ENCODE measurements at regions not wholly inside any gene's neighbourhood (a gene's known extent, or its start where the extent isn't known, plus 50 kb on each side); places are given as distances from the start of the nearest gene placed in this dataset.

DNA sequence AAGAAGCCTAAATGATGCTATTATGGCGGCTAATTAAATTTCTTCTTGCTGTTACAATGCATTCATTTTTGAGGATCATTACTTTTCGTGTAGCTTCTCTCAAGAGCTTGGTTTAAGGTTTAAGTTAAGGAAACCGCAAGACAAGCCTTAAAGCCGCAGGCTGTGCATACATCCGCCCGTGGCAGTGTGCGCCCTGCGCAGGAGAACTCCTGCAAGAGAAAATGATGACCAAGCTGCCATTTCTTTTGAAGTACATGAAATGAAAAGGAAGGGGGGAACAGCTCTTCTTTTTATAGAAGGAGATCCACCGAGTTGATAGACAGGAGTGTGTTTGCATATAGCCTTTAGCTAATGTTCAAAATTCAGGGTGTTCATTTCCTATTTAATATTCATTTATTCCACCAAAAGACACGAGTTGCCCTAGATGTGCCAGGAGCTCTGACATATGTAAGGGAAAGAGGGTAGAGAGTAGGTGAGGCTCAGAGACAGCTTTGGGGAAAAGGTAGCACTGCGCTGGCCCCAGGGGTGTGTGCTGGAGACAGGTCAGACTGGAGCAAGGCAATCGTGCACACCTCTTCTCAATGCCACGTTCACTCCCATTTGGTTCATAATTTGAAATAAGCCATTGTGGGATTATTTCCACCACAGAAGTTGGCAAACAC is 112.1 kb upstream of the LDB2 start:
- TF ChIP-seq, protein P1, sequence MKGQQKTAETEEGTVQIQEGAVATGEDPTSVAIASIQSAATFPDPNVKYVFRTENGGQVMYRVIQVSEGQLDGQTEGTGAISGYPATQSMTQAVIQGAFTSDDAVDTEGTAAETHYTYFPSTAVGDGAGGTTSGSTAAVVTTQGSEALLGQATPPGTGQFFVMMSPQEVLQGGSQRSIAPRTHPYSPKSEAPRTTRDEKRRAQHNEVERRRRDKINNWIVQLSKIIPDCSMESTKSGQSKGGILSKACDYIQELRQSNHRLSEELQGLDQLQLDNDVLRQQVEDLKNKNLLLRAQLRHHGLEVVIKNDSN (IDR thresholded peaks at IDR 0.05), result no peak
- no peak for TF ChIP-seq YY1 (IDR thresholded peaks at IDR 0.05; ENCODE audit: low read depth)
- no peak for TF ChIP-seq ZBTB7A (IDR thresholded peaks at IDR 0.05; ENCODE audit: low read depth)
- TF ChIP-seq EP300 (IDR thresholded peaks at IDR 0.05; ENCODE audit: borderline replicate concordance), result no peak
- TF ChIP-seq, protein P2, sequence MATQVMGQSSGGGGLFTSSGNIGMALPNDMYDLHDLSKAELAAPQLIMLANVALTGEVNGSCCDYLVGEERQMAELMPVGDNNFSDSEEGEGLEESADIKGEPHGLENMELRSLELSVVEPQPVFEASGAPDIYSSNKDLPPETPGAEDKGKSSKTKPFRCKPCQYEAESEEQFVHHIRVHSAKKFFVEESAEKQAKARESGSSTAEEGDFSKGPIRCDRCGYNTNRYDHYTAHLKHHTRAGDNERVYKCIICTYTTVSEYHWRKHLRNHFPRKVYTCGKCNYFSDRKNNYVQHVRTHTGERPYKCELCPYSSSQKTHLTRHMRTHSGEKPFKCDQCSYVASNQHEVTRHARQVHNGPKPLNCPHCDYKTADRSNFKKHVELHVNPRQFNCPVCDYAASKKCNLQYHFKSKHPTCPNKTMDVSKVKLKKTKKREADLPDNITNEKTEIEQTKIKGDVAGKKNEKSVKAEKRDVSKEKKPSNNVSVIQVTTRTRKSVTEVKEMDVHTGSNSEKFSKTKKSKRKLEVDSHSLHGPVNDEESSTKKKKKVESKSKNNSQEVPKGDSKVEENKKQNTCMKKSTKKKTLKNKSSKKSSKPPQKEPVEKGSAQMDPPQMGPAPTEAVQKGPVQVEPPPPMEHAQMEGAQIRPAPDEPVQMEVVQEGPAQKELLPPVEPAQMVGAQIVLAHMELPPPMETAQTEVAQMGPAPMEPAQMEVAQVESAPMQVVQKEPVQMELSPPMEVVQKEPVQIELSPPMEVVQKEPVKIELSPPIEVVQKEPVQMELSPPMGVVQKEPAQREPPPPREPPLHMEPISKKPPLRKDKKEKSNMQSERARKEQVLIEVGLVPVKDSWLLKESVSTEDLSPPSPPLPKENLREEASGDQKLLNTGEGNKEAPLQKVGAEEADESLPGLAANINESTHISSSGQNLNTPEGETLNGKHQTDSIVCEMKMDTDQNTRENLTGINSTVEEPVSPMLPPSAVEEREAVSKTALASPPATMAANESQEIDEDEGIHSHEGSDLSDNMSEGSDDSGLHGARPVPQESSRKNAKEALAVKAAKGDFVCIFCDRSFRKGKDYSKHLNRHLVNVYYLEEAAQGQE (IDR thresholded peaks at IDR 0.05; ENCODE audit: low read depth), result no peak
- no peak for TF ChIP-seq NFIC (IDR thresholded peaks at IDR 0.05)

DNA sequence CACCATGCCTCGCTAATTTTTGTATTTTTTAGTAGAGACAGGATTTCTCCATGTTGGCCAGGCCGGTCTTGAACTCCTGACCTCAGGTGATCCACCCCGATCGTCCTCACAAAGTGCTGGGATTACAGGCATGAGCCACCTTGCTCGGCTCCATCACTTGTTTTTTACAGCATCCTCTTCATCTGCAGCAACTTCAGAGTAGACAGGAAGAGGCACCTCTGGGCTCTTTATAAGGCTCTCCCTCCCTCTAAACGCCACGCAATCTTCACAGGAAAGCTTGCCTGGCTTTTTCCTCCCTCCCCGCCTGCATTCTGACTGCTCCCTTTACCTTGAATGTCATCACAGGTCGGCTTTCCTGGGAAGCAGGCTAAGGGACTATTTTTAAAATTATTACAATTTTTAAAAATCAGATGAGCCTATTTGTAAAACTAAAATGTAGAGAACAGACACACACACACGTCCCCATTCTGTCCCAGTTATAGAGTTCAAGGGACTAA is 111.5 kb upstream of the LDB2 start:
- TF ChIP-seq ZBTB7A (IDR thresholded peaks at IDR 0.05; ENCODE audit: low read depth), result no peak
- no peak for TF ChIP-seq EGR1 (IDR thresholded peaks at IDR 0.05)
- TF ChIP-seq CEBPB (IDR thresholded peaks at IDR 0.05), result no peak
- TF ChIP-seq, protein P3, sequence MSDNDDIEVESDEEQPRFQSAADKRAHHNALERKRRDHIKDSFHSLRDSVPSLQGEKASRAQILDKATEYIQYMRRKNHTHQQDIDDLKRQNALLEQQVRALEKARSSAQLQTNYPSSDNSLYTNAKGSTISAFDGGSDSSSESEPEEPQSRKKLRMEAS (IDR thresholded peaks at IDR 0.05), result no peak
- TF ChIP-seq, protein P2 (IDR thresholded peaks at IDR 0.05; ENCODE audit: low read depth), result no peak
- TF ChIP-seq FOXM1 (IDR thresholded peaks at IDR 0.05; ENCODE audit: borderline replicate concordance, low read depth), result no peak
- no peak for TF ChIP-seq EP300 (IDR thresholded peaks at IDR 0.05; ENCODE audit: borderline replicate concordance)
- no peak for TF ChIP-seq TCF12 (IDR thresholded peaks at IDR 0.05; ENCODE audit: low read depth)
- no peak for TF ChIP-seq NFIC (IDR thresholded peaks at IDR 0.05)
- no peak for TF ChIP-seq TAF1 (IDR thresholded peaks at IDR 0.05; ENCODE audit: low read depth)
- no peak for TF ChIP-seq CREB1 (IDR thresholded peaks at IDR 0.05; ENCODE audit: low read depth)
- TF ChIP-seq YY1 (IDR thresholded peaks at IDR 0.05; ENCODE audit: low read depth), result no peak
- TF ChIP-seq TEAD4 (IDR thresholded peaks at IDR 0.05), result no peak
- no peak for TF ChIP-seq RAD21 (IDR thresholded peaks at IDR 0.05; ENCODE audit: low read depth)
- TF ChIP-seq, protein P1 (IDR thresholded peaks at IDR 0.05), result no peak

DNA sequence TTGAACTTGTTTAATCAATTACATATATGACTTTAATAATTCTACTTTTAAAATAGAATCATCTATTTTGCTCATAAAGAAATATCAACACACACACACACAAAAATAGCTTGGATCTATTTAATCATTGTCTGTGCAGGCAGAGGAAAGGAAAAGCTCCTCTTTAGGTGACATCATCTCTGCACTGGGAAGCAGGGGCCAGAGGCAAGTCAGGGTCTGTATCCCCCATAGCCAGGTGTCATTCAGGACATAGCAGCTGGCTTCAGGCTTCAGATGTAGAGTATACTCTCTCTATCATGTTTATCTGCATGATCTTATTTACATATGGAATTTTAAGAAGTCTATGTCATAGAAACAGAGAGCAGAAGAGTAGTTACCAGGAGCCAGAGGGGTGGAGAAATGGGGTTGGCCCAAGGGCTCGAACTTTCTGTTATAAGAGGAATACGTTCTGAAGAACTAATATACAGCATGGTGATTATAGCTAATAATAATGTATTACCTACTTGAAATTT is 110.4 kb upstream of the LDB2 start:
- no peak for TF ChIP-seq CEBPB (IDR thresholded peaks at IDR 0.05)
- TF ChIP-seq, protein P1 (IDR thresholded peaks at IDR 0.05), result no peak

DNA sequence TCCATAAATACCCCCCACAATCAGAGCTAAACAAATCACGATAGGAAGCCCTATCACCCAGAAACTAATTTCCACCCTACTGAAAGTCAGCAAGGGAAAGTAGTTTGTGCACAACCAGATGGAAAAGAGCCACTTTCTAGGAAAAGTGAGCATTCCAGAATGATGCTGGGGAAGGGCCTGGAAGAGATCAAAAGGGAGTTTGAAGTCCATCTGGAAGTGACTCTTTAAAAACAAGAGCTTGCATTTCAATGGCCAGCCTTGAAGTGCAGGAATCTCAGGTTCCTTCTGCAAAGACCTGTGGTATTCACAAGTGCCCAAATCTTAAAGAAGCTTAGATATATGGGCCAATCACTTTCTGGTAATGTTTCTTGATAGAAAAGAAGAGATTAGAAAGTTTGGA is 97.0 kb upstream of the LDB2 start:
- TF ChIP-seq YY1 (IDR thresholded peaks at IDR 0.05; ENCODE audit: low read depth) (no peak), FOXM1 (IDR thresholded peaks at IDR 0.05; ENCODE audit: borderline replicate concordance, low read depth) (no peak), CEBPB (IDR thresholded peaks at IDR 0.05) (no peak), TCF12 (IDR thresholded peaks at IDR 0.05; ENCODE audit: low read depth) (no peak), TAF1 (IDR thresholded peaks at IDR 0.05; ENCODE audit: low read depth) (no peak), EGR1 (IDR thresholded peaks at IDR 0.05) (no peak), CREB1 (IDR thresholded peaks at IDR 0.05; ENCODE audit: low read depth) (no peak), TEAD4 (IDR thresholded peaks at IDR 0.05) (no peak), EP300 (IDR thresholded peaks at IDR 0.05; ENCODE audit: borderline replicate concordance) (no peak), RAD21 (IDR thresholded peaks at IDR 0.05; ENCODE audit: low read depth) (no peak)
- TF ChIP-seq, protein P2 (IDR thresholded peaks at IDR 0.05; ENCODE audit: low read depth), result no peak
- TF ChIP-seq, protein P1 (IDR thresholded peaks at IDR 0.05), result no peak
- TF ChIP-seq, protein P3 (IDR thresholded peaks at IDR 0.05), result no peak

Measured in Ishikawa (cell line).